Muscle of arm (tissue), 1 donor: ENCODE measurements at regions not wholly inside any gene's neighbourhood (a gene's known extent, or its start where the extent isn't known, plus 50 kb on each side); places are given as distances from the start of the nearest gene placed in this dataset.

Source experiments
- DNase-seq: peaks from one replicate; pipeline ENCODE4 v3.0.0-alpha.2; 2013

DNA sequence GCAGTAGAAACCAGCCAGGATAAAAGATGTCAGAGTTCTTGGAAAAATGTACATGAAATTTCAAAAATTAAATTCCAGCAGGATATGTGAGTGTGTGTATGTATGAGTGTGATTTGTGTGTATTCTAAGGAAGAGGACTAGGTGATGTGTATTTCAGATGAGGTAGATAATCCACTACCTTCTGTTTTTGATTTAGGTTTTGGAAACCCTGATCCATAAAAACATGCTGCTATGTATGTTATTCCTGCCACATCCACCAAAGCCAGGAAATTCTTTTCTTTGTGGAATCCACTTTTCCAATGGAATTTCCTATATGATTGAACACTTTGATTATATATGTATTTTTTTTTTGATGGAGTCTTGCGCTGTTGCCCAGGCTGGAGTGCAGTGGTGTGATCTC, 276.9 kb downstream of the UQCRFS1 start:
- no peak for DNase-seq

DNA sequence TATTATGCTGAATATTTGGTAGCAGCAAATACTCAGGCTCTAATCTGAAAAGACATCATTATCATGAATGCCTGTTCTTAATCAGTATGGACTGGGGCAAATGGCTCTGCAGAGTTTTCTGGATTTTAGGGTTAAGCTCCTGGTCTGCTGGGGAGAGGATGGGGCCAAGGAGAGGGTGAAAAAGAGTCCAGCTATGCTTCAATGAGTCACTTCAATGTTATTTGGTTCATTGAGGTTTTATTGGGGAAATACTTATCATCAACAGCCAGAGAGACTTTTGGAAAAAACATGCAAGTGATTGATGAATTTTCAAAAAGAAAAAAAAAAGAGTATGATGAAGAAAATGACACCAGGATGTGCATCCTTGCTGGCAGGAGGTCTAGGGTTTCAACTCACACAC, 278.3 kb downstream of the UQCRFS1 start:
- DNase-seq: no peak

DNA sequence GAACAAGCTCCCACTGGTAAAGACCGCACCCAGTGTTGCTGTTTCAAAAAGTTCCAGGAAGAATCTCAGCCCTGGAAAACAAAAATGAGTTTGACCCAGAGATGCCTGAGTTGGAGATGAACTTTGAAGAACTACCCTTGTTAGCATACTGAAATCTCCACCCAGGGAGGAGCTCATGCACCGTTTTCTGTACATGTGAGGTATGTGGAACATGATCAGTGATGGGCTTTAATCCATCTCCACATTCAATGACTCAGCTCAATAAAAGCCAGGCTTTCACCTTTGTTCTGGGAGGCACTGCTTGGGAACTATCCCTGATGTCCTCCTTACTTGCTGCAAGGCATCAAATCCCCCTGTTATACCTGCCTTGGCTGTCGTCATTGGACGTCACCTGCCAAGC, 279.9 kb downstream of the UQCRFS1 start:
- DNase-seq: no peak

DNA sequence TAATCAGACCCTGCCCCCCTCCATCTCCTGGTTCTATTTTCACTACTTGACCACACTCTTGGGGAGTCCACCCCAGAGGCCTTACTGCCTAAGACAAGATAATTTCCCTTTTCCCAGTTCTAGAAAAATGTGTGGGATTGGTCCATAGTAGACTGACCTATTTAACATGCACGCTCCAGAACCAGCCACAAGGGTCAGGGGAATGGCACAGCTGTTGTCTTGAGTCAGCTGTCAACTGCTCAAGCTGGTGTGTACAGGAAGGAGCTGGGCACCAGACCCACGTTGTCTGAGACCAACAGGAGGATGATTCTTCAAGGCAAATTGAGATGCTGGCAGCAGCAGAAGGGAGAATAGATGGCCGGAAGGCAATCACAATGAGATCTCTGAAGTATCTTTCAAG, 280.5 kb downstream of the UQCRFS1 start:
- no peak for DNase-seq

DNA sequence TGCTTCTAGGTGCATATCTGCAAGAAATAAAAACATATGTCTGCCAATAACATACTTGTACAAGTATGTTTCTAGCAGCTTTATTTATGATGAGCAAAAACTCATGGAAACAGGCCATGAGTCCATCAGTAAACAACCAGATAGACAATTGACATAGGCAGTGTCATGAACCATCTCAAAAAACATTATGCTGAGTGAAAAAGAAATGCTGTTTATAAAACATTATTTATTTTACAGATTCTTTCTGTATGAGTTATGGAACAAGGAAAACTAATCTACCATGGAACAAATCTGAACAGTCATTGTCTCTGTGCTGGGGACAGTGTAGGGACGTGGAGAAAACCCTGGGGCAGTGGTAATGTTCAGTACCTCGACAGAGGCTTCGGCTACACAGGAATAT, 283.9 kb downstream of the UQCRFS1 start:
- no peak for DNase-seq

DNA sequence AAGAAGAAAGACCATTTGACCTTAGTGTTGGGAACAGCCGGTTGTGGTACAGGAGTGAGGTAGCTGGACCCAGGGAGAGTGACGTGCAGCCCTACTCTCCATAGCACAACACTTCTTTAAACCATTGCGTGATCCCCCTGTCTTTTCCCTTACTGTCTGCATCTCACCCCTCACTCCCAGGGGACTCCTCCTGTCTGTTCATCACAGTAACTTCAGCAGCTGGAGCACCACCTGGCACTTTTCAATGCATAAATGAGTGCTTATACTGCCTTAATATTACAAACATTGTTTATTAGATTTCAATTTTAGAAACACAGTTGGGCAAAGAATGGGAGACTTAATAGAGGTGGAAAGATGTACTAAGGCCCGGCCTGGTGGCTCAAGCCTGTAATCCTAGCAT, 285.5 kb downstream of the UQCRFS1 start:
- no peak for DNase-seq

DNA sequence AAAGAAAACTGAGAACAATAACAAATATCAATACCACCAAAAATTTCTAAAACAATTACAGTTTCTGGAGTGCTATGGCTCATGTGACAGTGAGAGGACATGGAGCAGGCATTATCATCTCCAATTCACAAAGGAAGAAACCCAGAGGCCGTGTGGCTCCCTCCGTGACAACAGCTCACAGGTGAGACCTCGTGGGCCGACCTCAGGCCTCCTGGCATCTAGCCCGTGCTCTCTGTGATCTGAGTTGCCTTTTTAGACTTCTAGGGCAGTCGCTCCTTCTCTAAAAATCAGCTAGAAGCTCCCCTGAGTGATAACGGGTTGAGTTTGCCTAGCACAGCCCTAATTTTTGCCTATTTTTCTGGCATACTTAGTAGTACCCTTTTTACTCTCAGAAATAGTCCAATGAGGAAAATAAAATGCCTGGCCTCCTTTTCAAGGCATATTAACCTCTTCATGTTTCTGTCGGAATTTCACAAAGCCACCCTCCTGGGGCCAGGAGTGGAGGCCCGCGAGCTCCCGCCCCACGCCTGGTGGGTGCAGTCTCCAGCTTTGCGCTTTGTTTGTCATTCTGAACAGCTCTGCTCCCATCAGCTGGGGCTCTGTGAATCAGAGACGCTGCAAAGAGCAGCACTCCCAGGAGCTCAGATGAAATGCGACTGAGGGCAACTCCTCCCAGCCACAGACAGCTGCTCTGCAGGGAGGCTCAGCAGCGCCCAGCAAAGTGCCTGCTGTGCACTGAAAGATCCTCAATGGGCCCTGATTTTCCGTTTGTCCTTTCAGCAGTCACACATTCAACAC, 292.5 kb downstream of the UQCRFS1 start:
- DNase-seq: no peak

DNA sequence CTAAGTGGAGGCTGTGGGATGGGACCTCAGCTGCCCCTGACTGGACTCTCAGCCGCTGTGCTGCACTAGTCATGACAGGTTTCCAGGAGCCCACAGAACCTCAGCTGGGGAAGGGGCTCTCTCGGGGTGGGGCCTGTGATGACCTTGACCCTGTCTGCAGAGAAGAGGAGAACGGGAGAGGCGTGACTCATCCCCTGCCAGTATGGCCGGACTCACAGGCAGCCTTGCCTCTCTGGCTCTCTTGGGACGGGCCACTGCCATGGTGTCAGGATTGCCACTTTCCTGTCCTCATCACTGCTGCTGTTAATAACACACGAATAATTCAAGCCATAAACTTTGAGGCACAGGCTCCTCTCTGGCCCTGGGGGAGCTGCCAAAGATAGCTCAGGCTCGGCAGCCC, 295.3 kb downstream of the UQCRFS1 start:
- DNase-seq: no peak

DNA sequence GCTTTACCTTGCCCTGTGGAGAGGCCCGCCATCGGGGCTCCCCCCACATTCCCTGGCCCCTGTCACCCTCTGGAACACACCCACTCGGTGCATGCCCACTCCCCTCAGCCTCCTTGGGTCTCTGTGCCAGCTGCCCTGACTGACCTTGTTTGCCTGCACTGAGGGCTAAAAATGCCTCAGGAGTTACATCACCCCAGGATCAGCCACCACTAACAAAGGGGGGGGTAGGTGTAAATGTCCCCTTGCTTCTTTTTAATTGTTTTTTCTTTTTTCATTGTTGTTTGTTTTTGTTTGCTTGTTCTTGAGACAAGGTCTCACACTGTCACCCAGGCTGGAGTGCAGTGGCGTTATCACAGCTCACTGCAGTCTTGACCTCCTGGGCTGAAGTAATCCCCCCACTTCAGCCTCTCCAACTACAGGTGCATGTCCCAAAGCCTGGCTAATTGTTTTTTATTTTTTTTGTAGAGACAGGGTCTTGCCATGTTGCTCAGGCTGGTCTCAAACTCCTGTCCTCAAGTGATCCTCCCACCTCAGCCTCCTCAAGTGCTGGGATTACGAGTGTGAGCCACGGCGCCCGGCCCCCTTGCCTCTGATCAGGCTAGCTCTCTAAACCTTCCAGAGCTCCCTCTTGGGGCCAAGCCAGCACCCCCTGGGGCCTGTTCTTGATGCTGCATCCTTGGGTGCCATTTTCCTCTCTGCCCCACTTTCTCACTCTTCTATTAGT, 297.1 kb downstream of the UQCRFS1 start:
- no peak for DNase-seq

DNA sequence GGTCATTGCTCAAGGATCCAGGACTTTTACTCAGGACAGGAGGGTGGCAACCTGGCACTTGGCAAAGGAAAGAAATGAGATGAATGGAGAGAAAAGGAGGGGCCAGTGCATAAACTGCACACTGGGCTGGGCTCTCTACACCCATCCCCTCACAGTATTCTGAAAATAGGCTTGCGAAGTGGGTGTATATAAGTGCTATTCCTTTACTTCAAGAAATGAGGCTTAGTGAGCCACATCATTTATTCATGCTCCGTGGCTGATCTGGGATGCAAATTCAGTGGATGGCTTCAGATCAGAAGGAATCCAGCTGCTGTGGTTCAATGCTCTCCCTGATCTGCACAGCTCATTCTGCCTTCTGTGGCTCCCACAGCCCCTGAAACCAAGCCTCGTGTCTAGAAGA, 297.7 kb downstream of the UQCRFS1 start:
- no peak for DNase-seq

DNA sequence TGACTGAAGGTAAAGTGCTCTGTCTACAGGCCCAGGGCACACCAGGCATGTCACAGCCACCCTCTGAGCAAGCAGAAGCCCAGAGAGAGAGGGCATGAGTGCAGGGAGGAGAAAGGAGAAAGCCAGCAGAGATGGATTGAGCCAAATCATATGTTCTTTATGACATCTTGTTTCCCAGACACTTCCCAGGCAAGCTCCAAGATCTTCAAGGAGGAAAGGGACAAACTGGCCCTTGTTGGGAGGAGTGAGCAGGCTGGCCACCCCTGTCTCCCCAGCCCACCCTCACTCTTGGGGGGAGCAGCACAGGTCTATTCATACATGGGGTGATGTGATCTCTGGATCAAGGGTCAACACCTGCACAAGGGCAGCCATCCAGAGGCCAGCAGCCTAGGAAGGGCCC, 298.8 kb downstream of the UQCRFS1 start:
- DNase-seq: no peak

DNA sequence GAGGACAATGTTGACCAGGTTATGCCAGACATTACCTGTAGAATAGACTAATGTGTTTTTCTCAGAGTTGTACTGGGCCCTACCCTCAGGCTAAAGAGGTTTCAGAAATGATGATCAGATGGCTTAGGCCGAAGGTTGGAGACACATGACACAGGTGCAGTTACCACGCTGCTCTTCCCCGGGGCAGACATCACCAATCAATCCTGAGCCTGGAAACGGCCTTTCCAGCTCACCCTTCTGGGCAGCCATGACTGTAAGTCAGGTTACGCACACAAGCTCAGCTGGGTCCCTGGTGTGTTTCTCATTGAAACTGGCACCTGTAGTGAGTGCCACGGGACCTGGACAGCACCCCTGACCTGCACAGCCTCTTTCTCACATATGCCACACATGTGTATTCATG, 299.3 kb downstream of the UQCRFS1 start:
- DNase-seq: no peak

DNA sequence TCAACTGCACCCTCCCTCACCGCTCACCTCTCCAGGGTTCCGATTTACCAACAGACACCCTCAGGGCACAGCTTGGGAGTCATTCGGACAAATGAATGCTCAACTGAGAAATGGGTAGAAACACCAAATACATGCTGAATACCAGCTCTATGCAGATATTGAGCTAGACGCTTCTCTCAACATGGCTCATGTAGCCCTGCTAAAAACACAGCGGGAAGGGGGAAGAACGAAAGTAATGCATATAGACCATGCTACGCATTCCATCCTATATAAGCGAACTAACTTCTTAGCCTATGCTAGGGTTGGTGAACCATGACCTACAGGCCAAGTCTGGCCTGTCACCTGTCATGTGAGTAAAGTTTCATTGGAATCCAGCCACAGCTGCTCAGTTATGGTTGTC, 304.0 kb downstream of the UQCRFS1 start:
- no peak for DNase-seq

DNA sequence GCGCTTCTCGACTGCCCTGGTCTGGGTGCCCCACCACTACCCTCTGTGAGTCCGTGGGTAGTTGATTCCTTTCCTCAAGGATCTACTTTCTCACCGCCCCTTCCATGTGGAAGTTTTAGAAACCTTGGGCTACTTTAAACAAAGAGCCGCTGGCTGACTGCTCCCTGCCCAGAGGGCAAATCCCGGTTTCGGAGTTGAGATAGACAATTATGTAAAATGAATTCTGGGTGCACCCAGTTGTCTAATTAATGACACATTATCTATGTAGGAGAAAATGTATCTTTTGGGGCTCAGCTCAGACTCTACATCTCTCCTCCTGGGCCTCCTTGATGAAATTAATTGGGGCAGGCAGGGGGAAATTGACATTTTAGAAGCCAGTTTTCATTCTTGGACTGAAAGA, 305.4 kb downstream of the UQCRFS1 start:
- no peak for DNase-seq

DNA sequence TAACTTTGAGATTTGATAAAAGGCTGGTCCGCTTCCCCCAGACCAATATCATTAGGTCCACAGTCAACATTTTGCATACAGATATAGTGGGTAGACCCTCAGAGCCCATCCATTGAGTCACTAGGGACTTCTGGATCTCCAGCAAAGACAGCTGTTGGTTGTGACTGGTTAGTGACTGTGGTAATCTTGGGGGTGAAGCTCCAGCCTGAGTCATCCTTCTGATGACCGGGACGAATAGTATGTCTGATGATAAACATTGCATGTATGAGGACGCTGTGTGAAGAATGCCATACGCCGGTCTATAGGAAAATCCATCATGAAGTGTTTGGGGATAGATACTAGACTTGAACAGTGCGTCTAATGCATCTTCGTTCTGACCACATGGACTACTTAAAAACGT, 307.0 kb downstream of the UQCRFS1 start:
- DNase-seq: no peak

DNA sequence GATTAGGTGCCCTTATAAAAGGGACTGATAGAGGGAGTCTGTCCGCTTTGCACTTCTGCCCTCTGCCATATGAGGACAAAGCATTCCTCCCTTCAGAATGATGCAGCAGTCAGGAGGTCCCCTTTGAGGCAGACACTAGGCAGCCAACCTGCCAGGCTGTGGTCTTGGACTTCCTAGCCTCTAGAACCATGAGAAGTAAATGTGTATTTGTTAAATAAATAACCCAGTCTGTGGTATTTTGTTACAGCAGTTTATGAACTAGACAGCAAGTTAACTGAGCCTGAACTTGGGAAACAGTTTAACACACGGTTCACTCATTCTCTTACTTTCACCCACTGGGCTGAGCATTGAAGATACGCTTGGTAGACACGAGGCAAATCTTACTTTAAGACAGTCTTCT, 313.2 kb downstream of the UQCRFS1 start:
- no peak for DNase-seq

DNA sequence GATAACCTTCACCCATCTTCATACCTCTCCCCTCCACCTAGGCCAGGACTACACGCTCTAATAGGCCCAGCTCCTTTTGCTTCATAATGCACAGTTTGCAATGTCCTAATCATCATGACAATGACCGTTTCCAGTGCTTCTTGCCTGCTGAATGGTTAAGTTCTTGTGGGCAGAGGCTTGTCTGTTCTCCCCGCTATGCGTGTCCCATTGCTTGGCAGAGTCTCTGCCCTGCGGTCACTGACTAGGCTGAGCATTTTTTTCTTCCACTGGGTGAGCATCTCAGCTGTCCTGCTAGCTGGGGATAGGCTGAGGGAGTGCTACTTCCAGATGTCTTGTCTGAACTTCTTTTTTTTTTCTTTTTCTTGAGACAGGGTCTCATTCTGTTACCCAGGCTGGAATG, 314.7 kb downstream of the UQCRFS1 start:
- no peak for DNase-seq

DNA sequence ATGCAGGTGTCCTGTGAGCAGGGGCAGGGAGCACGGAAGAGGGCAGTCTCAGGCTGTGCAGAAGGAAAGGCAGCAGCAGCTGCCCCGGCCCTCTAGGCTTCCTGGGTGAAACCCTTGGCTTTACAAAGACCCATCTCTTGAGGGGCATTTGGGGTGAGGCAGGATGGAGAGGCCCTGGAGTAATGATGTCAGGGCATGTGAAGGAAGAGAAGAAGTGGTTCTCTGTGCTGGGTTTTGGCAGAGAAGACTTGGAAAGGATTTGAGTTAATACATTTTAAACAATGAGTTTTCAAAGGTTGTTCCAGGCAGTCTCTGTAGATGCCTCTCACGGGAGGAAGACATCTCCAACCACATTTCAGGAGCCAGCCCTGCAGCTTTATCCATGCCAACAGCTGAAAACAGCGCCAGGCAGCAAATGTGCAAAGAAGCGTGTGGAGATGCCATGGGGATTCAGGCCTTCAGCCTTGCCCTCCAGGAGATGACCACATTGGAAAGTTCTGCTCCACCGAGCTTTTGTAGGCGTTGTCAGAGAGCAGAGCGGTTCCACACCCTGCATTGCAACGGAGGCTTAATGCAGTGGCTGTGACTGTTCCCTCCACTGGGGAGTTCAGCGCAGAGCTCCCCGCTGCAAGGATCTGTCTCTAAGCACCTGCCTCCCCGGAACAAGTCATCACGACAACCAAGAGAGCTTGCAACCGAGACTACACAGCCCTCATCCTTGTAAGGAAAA, 322.8 kb downstream of the UQCRFS1 start:
- no peak for DNase-seq

DNA sequence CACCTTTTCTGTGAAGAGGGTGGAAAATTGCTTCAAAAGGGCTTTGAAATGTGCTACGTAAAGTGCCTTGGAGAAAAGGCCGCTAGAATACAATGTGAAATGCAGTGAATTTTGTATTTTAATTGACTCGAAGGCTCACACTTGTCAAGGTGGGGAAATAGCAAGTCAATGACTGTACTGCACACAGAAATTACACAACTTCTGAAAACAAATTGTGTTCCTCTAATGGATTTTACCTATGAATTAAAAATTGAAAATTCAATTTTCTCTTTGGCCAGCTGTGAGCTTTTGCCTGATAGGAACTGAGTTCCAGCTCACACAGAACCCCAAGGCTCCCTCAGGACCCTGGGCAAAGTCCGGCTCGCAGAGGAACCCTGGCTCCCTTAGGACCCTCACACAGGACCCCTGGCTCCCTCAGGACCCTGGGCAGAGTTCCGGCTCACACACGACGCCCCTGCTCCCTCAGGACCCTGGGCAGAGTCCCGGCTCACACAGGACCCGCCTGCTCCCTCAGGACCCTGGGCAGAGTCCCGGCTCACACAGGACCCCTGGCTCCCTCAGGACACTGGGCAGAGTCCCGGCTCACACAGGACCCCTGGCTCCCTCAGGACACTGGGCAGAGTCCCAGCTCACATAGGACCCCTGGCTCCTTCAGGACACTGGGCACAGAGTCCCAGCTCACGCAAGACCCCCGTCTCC, 324.9 kb downstream of the UQCRFS1 start:
- no peak for DNase-seq

DNA sequence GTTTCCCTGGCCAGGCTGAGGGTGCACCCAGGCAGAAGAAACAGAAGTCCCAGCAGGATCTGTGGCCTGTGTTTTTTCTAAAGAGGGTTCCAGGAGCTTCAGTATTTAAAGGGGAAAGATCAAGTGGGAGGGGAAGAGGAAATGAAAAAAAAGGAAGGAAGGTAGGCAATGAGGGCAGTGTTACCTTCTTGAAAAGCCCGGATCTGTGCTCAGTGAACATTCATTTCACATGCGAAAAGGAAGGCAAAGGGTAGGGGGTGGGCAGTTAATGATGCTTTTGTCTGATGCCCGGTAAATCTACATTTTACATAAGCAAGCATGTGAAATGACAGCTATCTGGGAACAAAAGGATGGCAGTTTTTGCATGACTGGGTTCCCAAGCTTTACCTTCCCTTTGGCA, 326.2 kb downstream of the UQCRFS1 start:
- DNase-seq: no peak

DNA sequence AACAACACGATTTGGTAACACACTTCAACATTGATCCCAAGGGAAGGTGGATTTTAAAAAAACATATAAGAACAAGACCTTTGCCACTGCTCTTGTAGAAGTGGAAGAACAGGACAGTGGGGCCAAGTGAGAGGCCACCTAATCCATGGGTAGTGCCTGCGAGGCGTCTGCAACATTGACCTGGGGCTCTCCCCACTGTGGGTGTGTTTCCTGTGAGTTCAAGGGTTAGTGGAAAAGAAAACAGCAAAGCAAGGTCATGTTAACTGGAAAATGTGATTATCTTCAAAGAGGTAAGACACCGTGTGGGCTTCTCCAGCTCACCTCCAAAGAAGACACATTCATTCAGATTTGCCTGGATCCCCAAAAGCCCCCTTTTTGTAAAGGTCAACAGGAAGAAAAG, 327.0 kb downstream of the UQCRFS1 start:
- no peak for DNase-seq

DNA sequence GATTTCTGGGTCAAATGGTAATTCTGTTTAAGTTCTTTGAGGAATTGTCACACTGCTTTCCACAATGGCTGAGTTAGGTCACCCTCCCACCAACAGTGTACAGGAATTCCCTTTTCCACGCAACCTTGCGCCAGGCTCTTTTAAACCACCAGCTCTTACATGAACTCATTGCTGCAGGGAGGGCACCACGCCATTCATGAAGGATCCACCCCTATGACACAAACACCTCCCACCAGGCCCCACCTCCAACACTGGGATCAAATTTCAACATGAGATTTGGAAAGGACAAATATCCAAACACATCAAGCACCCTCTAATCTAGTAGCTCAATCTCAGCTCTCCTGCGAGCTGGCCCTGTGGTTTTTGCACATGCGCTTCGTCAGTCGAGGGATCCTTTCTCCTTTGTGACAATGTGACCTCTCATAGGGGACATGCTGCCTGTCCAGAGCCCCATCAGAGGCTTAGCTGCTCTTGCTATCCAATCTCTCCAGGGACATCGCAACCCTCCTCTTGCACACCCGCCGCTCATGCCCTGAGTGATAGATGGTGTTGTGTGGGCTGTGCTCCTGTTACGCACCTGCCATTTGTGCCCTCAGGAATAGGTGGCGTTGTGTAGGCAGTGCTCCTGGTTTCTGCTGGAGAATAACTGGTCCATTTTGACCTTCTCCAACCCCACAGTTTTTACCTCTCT, 328.0 kb downstream of the UQCRFS1 start:
- DNase-seq: no peak
